GM12878 (cell line): ENCODE measurements at regions not wholly inside any gene's neighbourhood (a gene's known extent, or its start where the extent isn't known, plus 50 kb on each side); places are given as distances from the start of the nearest gene placed in this dataset.

Experiments
- CEBPB ChIP-seq, 2 experiments: fragments of 150-350 bp in 1 of 2; IDR thresholded peaks; 2 replicates each; pipeline ENCODE4 v1.6.1; 2012 to 2014; ENCODE audit warnings: low read depth in 2 of 2, low read length in 2 of 2, borderline replicate concordance in 1 of 2, inconsistent platforms in 1 of 2
- CTCF ChIP-seq, 3 experiments: IDR thresholded peaks in 2 of 3; conservative IDR thresholded peaks in 1 of 3; 2 replicates each; pipeline ENCODE4 v1.5.1; 2011; ENCODE audit warnings: low read depth in 3 of 3, low read length in 3 of 3, mild to moderate bottlenecking in 3 of 3, control low read depth in 2 of 3, moderate library complexity in 2 of 3, inconsistent platforms in 1 of 3, mixed read lengths in 1 of 3; ENCODE audit not compliant: control insufficient read depth in 2 of 3, insufficient read depth in 1 of 3; ENCODE audit errors: extremely low read depth in 1 of 3
- NFIC ChIP-seq: IDR thresholded peaks from 2 replicates; pipeline ENCODE4 v1.6.1; 2012; ENCODE audit warnings: low read depth, mild to moderate bottlenecking, inconsistent platforms, low read length, moderate library complexity
- POLR2A ChIP-seq: IDR thresholded peaks from 2 replicates; pipeline ENCODE4 v1.6.1; 2011; ENCODE audit warnings: low read depth, mild to moderate bottlenecking, low read length
- POLR2AphosphoS5 ChIP-seq: IDR thresholded peaks from 2 replicates; pipeline ENCODE4 v1.6.1; 2011; ENCODE audit warnings: mild to moderate bottlenecking, low read length, inconsistent platforms

- TF ChIP-seq CEBPB (IDR thresholded peaks at IDR 0.05; ENCODE audit: borderline replicate concordance in 1 of 2, low read depth in 2 of 2, low read length in 2 of 2) (no peak), NFIC (no peak), POLR2A (no peak), POLR2AphosphoS5 (no peak), CTCF (IDR thresholded peaks at IDR 0.05 in 2 of 3, conservative IDR thresholded peaks at IDR 0.05 in 1 of 3; ENCODE audit: control insufficient read depth in 2 of 3, extremely low read depth in 1 of 3, insufficient read depth in 1 of 3, low read depth in 3 of 3, low read length in 3 of 3) (no peak)
Measured at GRCh38 chr1:187819086-187819485, 990.3 kb downstream of the PLA2G4A start.
